ENCODE measurements at regions not wholly inside any gene's neighbourhood (a gene's known extent, or its start where the extent isn't known, plus 50 kb on each side); places are given as distances from the start of the nearest gene placed in this dataset.
"Not testable (repeated sequence)": the region's sequence is repeated elsewhere in the genome, so short reads cannot be mapped to it uniquely, and the experiment has no call there.

GRCh38 chr12:75941661-75942060 lies 89.9 kb downstream of the PHLDA1 start:
- DNase-seq = not testable (repeated sequence)

GRCh38 chr12:75939016-75939642 lies 92.4 kb downstream of the PHLDA1 start:
- no peak for DNase-seq

- no peak for DNase-seq
Observed at GRCh38 chr12:75938189-75938588, 93.4 kb downstream of the PHLDA1 start.

- DNase-seq = no peak
Observed at GRCh38 chr12:75937486-75937885, 94.1 kb downstream of the PHLDA1 start.

GRCh38 chr12:75936515-75937440 lies 94.8 kb downstream of the PHLDA1 start:
- no peak for DNase-seq

GRCh38 chr12:75935539-75936242 lies 95.9 kb downstream of the PHLDA1 start:
- no peak for DNase-seq

- no peak for DNase-seq
Observed at GRCh38 chr12:75933101-75933500, 98.5 kb downstream of the PHLDA1 start.

- DNase-seq = no peak
Observed at GRCh38 chr12:75932241-75932640, 99.3 kb downstream of the PHLDA1 start.

- DNase-seq = no peak
Observed at GRCh38 chr12:75923964-75924666, 107.5 kb downstream of the PHLDA1 start.

- no peak for DNase-seq
Observed at GRCh38 chr12:75922944-75923642, 108.5 kb downstream of the PHLDA1 start.

GRCh38 chr12:75921622-75922289 lies 109.8 kb downstream of the PHLDA1 start:
- no peak for DNase-seq

- DNase-seq = no peak
Observed at GRCh38 chr12:75917715-75918114, 113.9 kb downstream of the PHLDA1 start.

- no peak for DNase-seq
Observed at GRCh38 chr12:75917083-75917482, 114.5 kb downstream of the PHLDA1 start.

GRCh38 chr12:75913502-75914351 lies 117.8 kb downstream of the PHLDA1 start:
- peak; percentile 34 to 53 for DNase-seq

GRCh38 chr12:75909714-75910656 lies 121.6 kb downstream of the PHLDA1 start:
- DNase-seq = no peak

- DNase-seq = no peak
Observed at GRCh38 chr12:75908961-75909605, 122.5 kb downstream of the PHLDA1 start.

GRCh38 chr12:75905922-75906321 lies 125.7 kb downstream of the PHLDA1 start:
- DNase-seq = no peak

- DNase-seq = no peak
Observed at GRCh38 chr12:75900781-75901254, 130.8 kb downstream of the PHLDA1 start.

GRCh38 chr12:75900226-75900625 lies 131.3 kb downstream of the PHLDA1 start:
- no peak for DNase-seq

Measured in stimulated activated CD4-positive, alpha-beta T cell treated with anti-CD3 and anti-CD28 coated beads, Interleukin-4, amount 100 ng/mL, for 4 hours (primary cell).